Right cardiac atrium (tissue), 5 donors: ENCODE measurements at regions not wholly inside any gene's neighbourhood (a gene's known extent, or its start where the extent isn't known, plus 50 kb on each side); places are given as distances from the start of the nearest gene placed in this dataset.
"Not testable (repeated sequence)": the region's sequence is repeated elsewhere in the genome, so short reads cannot be mapped to it uniquely, and the experiment has no call there.

Source experiments
- ATAC-seq, 2 donors: fragments of 200-7000 bp; cut with Tn5 transposase; one replicate each; pipeline versions ENCODE4 v1.8.0 to v1.9.1; 2020; ENCODE audit warnings: moderate library complexity in 2 of 2, mild to moderate bottlenecking in 1 of 2
- DNase-seq, 3 donors: peaks; one replicate each; pipeline ENCODE4 v3.0.0-alpha.2; 2020
- H3K27ac ChIP-seq: one replicate; pipeline ENCODE4 v1.5.1; 2013; ENCODE audit warnings: mild to moderate bottlenecking, low read length, control low read depth, moderate library complexity
- H3K27me3 ChIP-seq: one replicate; pipeline ENCODE4 v1.6.1; 2013; ENCODE audit not compliant: control insufficient read depth, insufficient read depth
- H3K4me1 ChIP-seq: one replicate; pipeline ENCODE4 v1.6.1; 2013; ENCODE audit warnings: low read length; ENCODE audit not compliant: control insufficient read depth, insufficient read depth
- H3K4me3 ChIP-seq: one replicate; pipeline ENCODE4 v1.5.1; 2013; ENCODE audit warnings: low read length, control low read depth
- H3K9me3 ChIP-seq: one replicate; pipeline ENCODE4 v1.6.1; 2013; ENCODE audit warnings: low read length; ENCODE audit not compliant: control insufficient read depth
- WGBS: extraction: QIAGEN DNeasy Blood & Tissue Kit; methylation state at CpG from one replicate; pipeline ENCODE4 v1.1.7; 2013; 5-methylcytosine and 5-hydroxymethylcytosine counted together
- intact Hi-C, 4 donors: fragments of 100-400 bp; cut with DNase I; formaldehyde crosslinking; loops; one replicate each; pipeline versions ENCODE4 v1.11.0 to v1.14.0; 2022 to 2023
- donor health status: healthy with polysubstance abuse.
- donor health status: DM: no; HTN: yes; CAD: no.
- donor health status: DM: no; HTN: no; CAD: no.
- donor health status: DM: no; HTN: yes; CAD: no; lungs with severe emphysema.
- donor health status: DM: yes; HTN: yes; CAD: no.

GRCh38 chr2:234705108-234705507 lies 208.2 kb upstream of the ARL4C start:
- H3K27me3 ChIP-seq: no peaks in the 10 kb centered on the region
- intact Hi-C loops: no loop called here
- no peak for ATAC-seq
- H3K4me1 ChIP-seq: no peaks in the 10 kb centered on the region
- DNase-seq: no peak
- 90% methylated on average over 3 of the region's 3 CpGs for WGBS
- no peaks in the 10 kb centered on the region for H3K9me3 ChIP-seq
- no peak overlapping the region for H3K27ac ChIP-seq
- no peak overlapping the region for H3K4me3 ChIP-seq

- Histone ChIP-seq H3K27ac (no peak overlapping the region), H3K9me3 (no peaks in the 10 kb centered on the region), H3K27me3 (no peaks in the 10 kb centered on the region), H3K4me3 (no peak overlapping the region), H3K4me1 (no peaks in the 10 kb centered on the region)
- ATAC-seq (no peak), DNase-seq (no peak)
- 55% methylated on average over 4 of the region's 4 CpGs for WGBS
- intact Hi-C loops: no loop called here
Observed at GRCh38 chr2:234703258-234703657, 206.4 kb upstream of the ARL4C start.

GRCh38 chr2:234702731-234703225 lies 205.9 kb upstream of the ARL4C start:
- DNase-seq (no peak), ATAC-seq (no peak)
- H3K9me3 ChIP-seq: no peaks in the 10 kb centered on the region
- no peak overlapping the region for H3K4me3 ChIP-seq
- no peaks in the 10 kb centered on the region for H3K27me3 ChIP-seq
- no peak overlapping the region for H3K27ac ChIP-seq
- intact Hi-C loops: no loop called here
- 79% methylated on average over 12 of the region's 12 CpGs for WGBS
- no peaks in the 10 kb centered on the region for H3K4me1 ChIP-seq

GRCh38 chr2:234701841-234702240 lies 205.0 kb upstream of the ARL4C start:
- no peak for DNase-seq
- no peaks in the 10 kb centered on the region for H3K4me1 ChIP-seq
- H3K4me3 ChIP-seq: no peak overlapping the region
- 87% methylated on average over 9 of the region's 9 CpGs for WGBS
- intact Hi-C loops: no loop called here
- no peak for ATAC-seq
- H3K9me3 ChIP-seq: peaks cover 4% of the 10 kb centered on the region
- no peaks in the 10 kb centered on the region for H3K27me3 ChIP-seq
- H3K27ac ChIP-seq: no peak overlapping the region

GRCh38 chr2:234701421-234701820 lies 204.5 kb upstream of the ARL4C start:
- intact Hi-C loops: no loop called here
- Histone ChIP-seq H3K9me3 (peaks cover 4% of the 10 kb centered on the region), H3K27ac (no peak overlapping the region), H3K4me1 (no peaks in the 10 kb centered on the region), H3K27me3 (no peaks in the 10 kb centered on the region), H3K4me3 (no peak overlapping the region)
- 91% methylated on average over 6 of the region's 6 CpGs for WGBS
- no peak for DNase-seq
- ATAC-seq: no peak

- DNase-seq: no peak
- Histone ChIP-seq H3K9me3 (peaks cover 4% of the 10 kb centered on the region), H3K4me3 (no peak overlapping the region), H3K4me1 (no peaks in the 10 kb centered on the region), H3K27me3 (no peaks in the 10 kb centered on the region), H3K27ac (no peak overlapping the region)
- ATAC-seq: no peak
- intact Hi-C loops: no loop called here
- 97% methylated on average over 4 of the region's 4 CpGs for WGBS
Observed at GRCh38 chr2:234699456-234699855, 202.6 kb upstream of the ARL4C start.

- H3K4me3 ChIP-seq, DNase-seq, H3K27me3 ChIP-seq, H3K27ac ChIP-seq, H3K4me1 ChIP-seq, H3K9me3 ChIP-seq, ATAC-seq, intact Hi-C loops: not testable (repeated sequence)
Observed at GRCh38 chr2:234697300-234697876, 200.5 kb upstream of the ARL4C start.

GRCh38 chr2:234695981-234696380 lies 199.1 kb upstream of the ARL4C start:
- intact Hi-C loops: no loop called here
- H3K4me3 ChIP-seq: no peak overlapping the region
- no peaks in the 10 kb centered on the region for H3K4me1 ChIP-seq
- peaks cover 4% of the 10 kb centered on the region for H3K9me3 ChIP-seq
- ATAC-seq (no peak), DNase-seq (no peak)
- 77% methylated on average over 2 of the region's 2 CpGs for WGBS
- H3K27me3 ChIP-seq: no peaks in the 10 kb centered on the region
- no peak overlapping the region for H3K27ac ChIP-seq

- whole genome bisulfite sequencing: 82% methylated on average over 4 of the region's 4 CpGs
- ATAC-seq: no peak
- H3K4me1 ChIP-seq: no peaks in the 10 kb centered on the region
Observed at GRCh38 chr2:234694244-234695013, 197.5 kb upstream of the ARL4C start.

GRCh38 chr2:234693681-234694190 lies 196.9 kb upstream of the ARL4C start:
- ATAC-seq, H3K4me1 ChIP-seq, H3K9me3 ChIP-seq, H3K27me3 ChIP-seq, intact Hi-C loops, H3K27ac ChIP-seq, DNase-seq, H3K4me3 ChIP-seq: not testable (repeated sequence)
- WGBS: 66% methylated on average over 2 of the region's 2 CpGs

More at GRCh38 chr2:234694244-234695013, 197.5 kb upstream of the ARL4C start:
- Histone ChIP-seq H3K27ac (no peak overlapping the region), H3K27me3 (no peaks in the 10 kb centered on the region), H3K9me3 (peaks cover 4% of the 10 kb centered on the region), H3K4me3 (no peak overlapping the region)
- intact Hi-C loops: no loop called here
- DNase-seq: no peak

- H3K27me3 ChIP-seq, H3K4me1 ChIP-seq, H3K27ac ChIP-seq, H3K4me3 ChIP-seq, ATAC-seq, H3K9me3 ChIP-seq, intact Hi-C loops, DNase-seq: not testable (repeated sequence)
- WGBS: 66% methylated on average over 6 of the region's 6 CpGs
Observed at GRCh38 chr2:234693191-234693590, 196.3 kb upstream of the ARL4C start.
